MCF 10A (cell line): ENCODE measurements at regions not wholly inside any gene's neighbourhood (a gene's known extent, or its start where the extent isn't known, plus 50 kb on each side); places are given as distances from the start of the nearest gene placed in this dataset.
A peak's percentile ranks its signal among the peaks of the same experiment; 100 is the strongest.
"Not testable (repeated sequence)": the region's sequence is repeated elsewhere in the genome, so short reads cannot be mapped to it uniquely, and the experiment has no call there.

Source experiments
- BruUV-seq: library from RNA; stranded (reverse); fragments of 400-500 nt; replicated peaks from 2 replicates; lab custom pipeline; 2021; lab: Mats Ljungman, UMichigan
- CTCF ChIA-PET: fragments of 300-600 bp; sonication (Branson Sonifier 250); formaldehyde crosslinking; extraction: SDS; loops from one replicate; lab custom pipeline; 2021; ENCODE audit warnings: antibody characterized with exemption, inconsistent platforms; lab: Yijun Ruan, JAX
- POLR2A ChIA-PET: fragments of 300-600, 350-650 bp; sonication (Branson Sonifier 250); formaldehyde crosslinking; extraction: SDS; loops from one replicate; lab custom pipeline; 2020; ENCODE audit warnings: antibody characterized with exemption, inconsistent platforms; lab: Yijun Ruan, JAX
- DNase-seq: peaks from one replicate; pipeline ENCODE4 v3.0.0-alpha.2; 2018; ENCODE audit not compliant: unreplicated experiment
- H3K27ac Mint-ChIP-seq: one replicate; pipeline ENCODE4 v1.8.0; 2022; ENCODE audit warnings: mild to moderate bottlenecking, low read depth, mixed read lengths; ENCODE audit not compliant: unreplicated experiment
- H3K27me3 Mint-ChIP-seq: one replicate; pipeline ENCODE4 v1.8.0; 2022; ENCODE audit warnings: mixed read lengths; ENCODE audit not compliant: insufficient read depth, unreplicated experiment
- H3K36me3 Mint-ChIP-seq: one replicate; pipeline ENCODE4 v1.8.0; 2022; ENCODE audit warnings: mild to moderate bottlenecking, moderate library complexity, mixed read lengths; ENCODE audit not compliant: insufficient read depth, unreplicated experiment
- H3K4me1 Mint-ChIP-seq: one replicate; pipeline ENCODE4 v1.8.0; 2022; ENCODE audit warnings: mixed read lengths; ENCODE audit not compliant: insufficient read depth, unreplicated experiment
- H3K4me3 Mint-ChIP-seq: one replicate; pipeline ENCODE4 v1.8.0; 2022; ENCODE audit warnings: mild to moderate bottlenecking, moderate library complexity, mixed read lengths; ENCODE audit not compliant: unreplicated experiment
- H3K9me3 Mint-ChIP-seq: one replicate; pipeline ENCODE4 v1.8.0; 2022; ENCODE audit warnings: mixed read lengths; ENCODE audit not compliant: unreplicated experiment
- intact Hi-C: fragments of 100-400 bp; cut with micrococcal nuclease; formaldehyde crosslinking; loops from 2 replicates; pipeline ENCODE4 v1.14.1; 2022
- TF ChIP-seq, protein P1 (sequence below): fragments of 200-600 bp; IDR thresholded peaks from one replicate; pipeline ENCODE4 v1.8.0; 2022; ENCODE audit warnings: antibody characterized with exemption, mild to moderate bottlenecking; ENCODE audit not compliant: unreplicated experiment

- no peak overlapping the region for H3K27ac Mint-ChIP-seq
- H3K4me3 Mint-ChIP-seq: no peak overlapping the region
- no peaks in the 10 kb centered on the region for H3K36me3 Mint-ChIP-seq
- no peaks in the 10 kb centered on the region for H3K4me1 Mint-ChIP-seq
- intact Hi-C loops: no loop called here
- CTCF ChIA-PET: interaction anchor here (0.5 to 8.2 kb wide), 6 partner anchors 9 to 1080 kb away, joined by 3 to 213 read pairs (median 4); no protein-coding TSS in a partner anchor
- no peaks in the 10 kb centered on the region for H3K27me3 Mint-ChIP-seq
- POLR2A ChIA-PET: no interaction called here
- no peak for DNase-seq
- BruUV-seq: no TSS peak
- TF ChIP-seq, protein P1, sequence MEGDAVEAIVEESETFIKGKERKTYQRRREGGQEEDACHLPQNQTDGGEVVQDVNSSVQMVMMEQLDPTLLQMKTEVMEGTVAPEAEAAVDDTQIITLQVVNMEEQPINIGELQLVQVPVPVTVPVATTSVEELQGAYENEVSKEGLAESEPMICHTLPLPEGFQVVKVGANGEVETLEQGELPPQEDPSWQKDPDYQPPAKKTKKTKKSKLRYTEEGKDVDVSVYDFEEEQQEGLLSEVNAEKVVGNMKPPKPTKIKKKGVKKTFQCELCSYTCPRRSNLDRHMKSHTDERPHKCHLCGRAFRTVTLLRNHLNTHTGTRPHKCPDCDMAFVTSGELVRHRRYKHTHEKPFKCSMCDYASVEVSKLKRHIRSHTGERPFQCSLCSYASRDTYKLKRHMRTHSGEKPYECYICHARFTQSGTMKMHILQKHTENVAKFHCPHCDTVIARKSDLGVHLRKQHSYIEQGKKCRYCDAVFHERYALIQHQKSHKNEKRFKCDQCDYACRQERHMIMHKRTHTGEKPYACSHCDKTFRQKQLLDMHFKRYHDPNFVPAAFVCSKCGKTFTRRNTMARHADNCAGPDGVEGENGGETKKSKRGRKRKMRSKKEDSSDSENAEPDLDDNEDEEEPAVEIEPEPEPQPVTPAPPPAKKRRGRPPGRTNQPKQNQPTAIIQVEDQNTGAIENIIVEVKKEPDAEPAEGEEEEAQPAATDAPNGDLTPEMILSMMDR: no peak
- H3K9me3 Mint-ChIP-seq: peaks cover 16% of the 10 kb centered on the region
Measured at GRCh38 chr1:239982762-239983161, 108.9 kb upstream of the FMN2 start.

GRCh38 chr1:239985044-239985443 lies 106.6 kb upstream of the FMN2 start:
- BruUV-seq: no TSS peak
- H3K4me1 Mint-ChIP-seq: no peaks in the 10 kb centered on the region
- no peak for DNase-seq
- H3K27ac Mint-ChIP-seq: no peak overlapping the region
- CTCF ChIA-PET: interaction anchor here (0.6 to 7.5 kb wide), 7 partner anchors 7 to 48 kb away, joined by 3 to 97 read pairs (median 6); no protein-coding TSS in a partner anchor
- peaks cover 9% of the 10 kb centered on the region for H3K9me3 Mint-ChIP-seq
- intact Hi-C loops: no loop called here
- H3K4me3 Mint-ChIP-seq: no peak overlapping the region
- POLR2A ChIA-PET: no interaction called here
- no peaks in the 10 kb centered on the region for H3K36me3 Mint-ChIP-seq
- TF ChIP-seq, protein P1: no peak
- no peaks in the 10 kb centered on the region for H3K27me3 Mint-ChIP-seq

- H3K4me3 Mint-ChIP-seq: no peak overlapping the region
- no peak overlapping the region for H3K27ac Mint-ChIP-seq
- no TSS peak for BruUV-seq
- H3K36me3 Mint-ChIP-seq: no peaks in the 10 kb centered on the region
- peaks cover 9% of the 10 kb centered on the region for H3K9me3 Mint-ChIP-seq
- intact Hi-C loops: loop anchor here (2.0 kb wide), 1 partner anchor 36 kb away; no protein-coding TSS in a partner anchor
- POLR2A ChIA-PET: interaction anchor here (1.1 kb wide), 1 partner anchor 57 kb away, joined by 4 read pairs; no protein-coding TSS in a partner anchor
- TF ChIP-seq, protein P1: peak; percentile 97
- H3K4me1 Mint-ChIP-seq: no peaks in the 10 kb centered on the region
- peak; percentile 75 for DNase-seq
- H3K27me3 Mint-ChIP-seq: no peaks in the 10 kb centered on the region
- CTCF ChIA-PET: interaction anchor here (0.6 to 7.5 kb wide), 36 partner anchors 8 to 1917 kb away, joined by 3 to 97 read pairs (median 4); no protein-coding TSS in a partner anchor
Measured at GRCh38 chr1:239987103-239987745, 104.5 kb upstream of the FMN2 start.

- no peaks in the 10 kb centered on the region for H3K27me3 Mint-ChIP-seq
- ChIA-PET POLR2A (interaction anchor here (0.6 kb wide), 1 partner anchor 457 kb away, joined by 3 read pairs; no protein-coding TSS in a partner anchor), CTCF (interaction anchor here (0.6 to 7.5 kb wide), 5 partner anchors 12 to 199 kb away, joined by 3 to 97 read pairs (median 6); no protein-coding TSS in a partner anchor)
- TF ChIP-seq, protein P1: no peak
- BruUV-seq: no TSS peak
- H3K4me1 Mint-ChIP-seq: no peaks in the 10 kb centered on the region
- no peak for DNase-seq
- intact Hi-C loops: no loop called here
- H3K9me3 Mint-ChIP-seq: no peaks in the 10 kb centered on the region
- no peaks in the 10 kb centered on the region for H3K36me3 Mint-ChIP-seq
- no peak overlapping the region for H3K27ac Mint-ChIP-seq
- no peak overlapping the region for H3K4me3 Mint-ChIP-seq
Measured at GRCh38 chr1:239989990-239990389, 101.7 kb upstream of the FMN2 start.

DNA sequence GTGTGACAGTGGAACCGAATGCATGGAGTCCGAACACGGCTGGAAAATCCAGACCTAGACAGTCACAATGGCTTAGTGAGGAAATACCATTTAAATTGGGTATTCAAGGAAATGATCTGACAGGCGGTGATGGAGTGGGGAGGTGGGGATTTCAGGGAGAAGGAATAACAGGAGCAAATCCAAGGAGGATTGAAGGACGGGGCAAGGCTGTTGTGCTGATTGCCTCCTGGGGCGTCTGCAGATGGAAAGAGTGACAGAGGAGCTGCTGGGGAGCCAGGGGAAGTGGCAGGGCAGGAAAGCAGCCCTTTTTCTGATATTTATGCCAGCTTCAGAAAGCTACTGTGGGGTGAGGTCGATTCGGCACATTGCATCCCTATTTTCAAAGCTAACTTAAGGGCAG lies 99.1 kb upstream of the FMN2 start:
- DNase-seq, H3K4me1 Mint-ChIP-seq, POLR2A ChIA-PET, intact Hi-C loops, H3K4me3 Mint-ChIP-seq, H3K27me3 Mint-ChIP-seq, H3K9me3 Mint-ChIP-seq, H3K36me3 Mint-ChIP-seq, H3K27ac Mint-ChIP-seq, BruUV-seq: not testable (repeated sequence)
- CTCF ChIA-PET: interaction anchor here (0.6 to 4.9 kb wide), 5 partner anchors 12 to 630 kb away, joined by 4 to 41 read pairs (median 5); no protein-coding TSS in a partner anchor
